PC-3 (cell line): ENCODE measurements at regions not wholly inside any gene's neighbourhood (a gene's known extent, or its start where the extent isn't known, plus 50 kb on each side); places are given as distances from the start of the nearest gene placed in this dataset.

Experiments
- CTCF ChIP-seq: fragments of 300-600 bp; sonication (generic); conservative IDR thresholded peaks from 2 replicates; pipeline ENCODE4 v1.5.1; 2017; ENCODE audit warnings: antibody characterized with exemption, low read depth, mild to moderate bottlenecking, low read length
- EZH2phosphoT487 ChIP-seq: fragments of 300-600 bp; sonication (generic); IDR thresholded peaks from 2 replicates; pipeline ENCODE4 v1.6.1; 2018; ENCODE audit warnings: mild to moderate bottlenecking, antibody characterized with exemption, low read length, borderline replicate concordance

- TF ChIP-seq EZH2phosphoT487 (no peak), CTCF (no peak)
Observed at GRCh38 chr1:238608144-238608543, 717.4 kb upstream of the ZP4 start.
